ENCODE measurements at regions not wholly inside any gene's neighbourhood (a gene's known extent, or its start where the extent isn't known, plus 50 kb on each side); places are given as distances from the start of the nearest gene placed in this dataset.

GRCh38 chr10:128314686-128315085 lies 188.5 kb upstream of the MKI67 start:
- H3K79me2 ChIP-seq (ENCODE audit: insufficient read depth, low read length): no peaks in the 10 kb centered on the region
- H3K9ac ChIP-seq (ENCODE audit: low read depth, low read length): no peak overlapping the region
- no peaks in the 10 kb centered on the region for H3K36me3 ChIP-seq (ENCODE audit: insufficient read depth, low read length)
- DNase-seq: no peak
- no peaks in the 10 kb centered on the region for H4K20me1 ChIP-seq (ENCODE audit: insufficient read depth, low read length)
- no peaks in the 10 kb centered on the region for H3K9me3 ChIP-seq (ENCODE audit: insufficient read depth, low read length, severe bottlenecking)
- no peak for TF ChIP-seq CTCF (IDR thresholded peaks at IDR 0.05; ENCODE audit: borderline replicate concordance, extremely low read depth, low read length, poor library complexity, severe bottlenecking)
- H3K4me3 ChIP-seq (ENCODE audit: low read depth in 1 of 2, low read length in 2 of 2): no peak overlapping the region
- ATAC-seq (ENCODE audit: insufficient read depth, low read depth): no peak
- no peaks in the 10 kb centered on the region for H3K27me3 ChIP-seq (ENCODE audit: insufficient read depth, low read length, poor library complexity)
- no peak overlapping the region for H3K27ac ChIP-seq (ENCODE audit: low read length)
- H3K4me1 ChIP-seq (ENCODE audit: insufficient read depth, low read length): peaks cover 12% of the 10 kb centered on the region; the same call in 1 of the 2 replicates
- no peak overlapping the region for H2AFZ ChIP-seq (ENCODE audit: low read depth, low read length)
- no peak overlapping the region for H3K4me2 ChIP-seq (ENCODE audit: insufficient read depth, low read length)

GRCh38 chr10:128316121-128316726 lies 190.0 kb upstream of the MKI67 start:
- DNase-seq: no peak

GRCh38 chr10:128316925-128317324 lies 190.7 kb upstream of the MKI67 start:
- Histone ChIP-seq H3K79me2 (ENCODE audit: insufficient read depth, low read length) (no peaks in the 10 kb centered on the region), H3K27ac (ENCODE audit: low read length) (no peak overlapping the region)
- DNase-seq: no peak

More at GRCh38 chr10:128316121-128316726, 190.0 kb upstream of the MKI67 start:
- H3K27me3 ChIP-seq (ENCODE audit: insufficient read depth, low read length, poor library complexity): no peaks in the 10 kb centered on the region
- TF ChIP-seq EZH2 (IDR thresholded peaks at IDR 0.05; ENCODE audit: borderline replicate concordance, low read depth, low read length, severe bottlenecking) (no peak), CTCF (IDR thresholded peaks at IDR 0.05; ENCODE audit: borderline replicate concordance, extremely low read depth, low read length, poor library complexity, severe bottlenecking) (no peak)
- H3K9me3 ChIP-seq (ENCODE audit: insufficient read depth, low read length, severe bottlenecking): no peaks in the 10 kb centered on the region
- H3K4me1 ChIP-seq (ENCODE audit: insufficient read depth, low read length): peaks cover 12% of the 10 kb centered on the region; the same call in 1 of the 2 replicates
- ATAC-seq (ENCODE audit: insufficient read depth, low read depth): no peak
- no peak overlapping the region for H3K4me3 ChIP-seq (ENCODE audit: low read depth in 1 of 2, low read length in 2 of 2)
- no peaks in the 10 kb centered on the region for H3K36me3 ChIP-seq (ENCODE audit: insufficient read depth, low read length)
- H2AFZ ChIP-seq (ENCODE audit: low read depth, low read length): no peak overlapping the region
- H3K9ac ChIP-seq (ENCODE audit: low read depth, low read length): no peak overlapping the region
- H3K27ac ChIP-seq (ENCODE audit: low read length): no peak overlapping the region
- H4K20me1 ChIP-seq (ENCODE audit: insufficient read depth, low read length): no peaks in the 10 kb centered on the region
- no peaks in the 10 kb centered on the region for H3K79me2 ChIP-seq (ENCODE audit: insufficient read depth, low read length)
- H3K4me2 ChIP-seq (ENCODE audit: insufficient read depth, low read length): no peak overlapping the region

More at GRCh38 chr10:128316925-128317324, 190.7 kb upstream of the MKI67 start:
- no peaks in the 10 kb centered on the region for H4K20me1 ChIP-seq (ENCODE audit: insufficient read depth, low read length)
- no peaks in the 10 kb centered on the region for H3K9me3 ChIP-seq (ENCODE audit: insufficient read depth, low read length, severe bottlenecking)
- H3K4me2 ChIP-seq (ENCODE audit: insufficient read depth, low read length): no peak overlapping the region
- H3K4me1 ChIP-seq (ENCODE audit: insufficient read depth, low read length): peaks cover 12% of the 10 kb centered on the region; the same call in 1 of the 2 replicates
- no peak overlapping the region for H3K4me3 ChIP-seq (ENCODE audit: low read depth in 1 of 2, low read length in 2 of 2)
- no peaks in the 10 kb centered on the region for H3K27me3 ChIP-seq (ENCODE audit: insufficient read depth, low read length, poor library complexity)
- H3K9ac ChIP-seq (ENCODE audit: low read depth, low read length): no peak overlapping the region
- ATAC-seq (ENCODE audit: insufficient read depth, low read depth): no peak
- no peak overlapping the region for H2AFZ ChIP-seq (ENCODE audit: low read depth, low read length)
- TF ChIP-seq EZH2 (IDR thresholded peaks at IDR 0.05; ENCODE audit: borderline replicate concordance, low read depth, low read length, severe bottlenecking) (no peak), CTCF (IDR thresholded peaks at IDR 0.05; ENCODE audit: borderline replicate concordance, extremely low read depth, low read length, poor library complexity, severe bottlenecking) (no peak)
- H3K36me3 ChIP-seq (ENCODE audit: insufficient read depth, low read length): no peaks in the 10 kb centered on the region
